Uterus (tissue), 3 donors: ENCODE measurements at regions not wholly inside any gene's neighbourhood (a gene's known extent, or its start where the extent isn't known, plus 50 kb on each side); places are given as distances from the start of the nearest gene placed in this dataset.

Experiments
- DNase-seq, 2 donors: peaks; one replicate each; pipeline ENCODE4 v3.0.0-alpha.2; 2019 to 2020
- H3K27ac ChIP-seq, 2 donors: fragments of 200-600 bp; sonication (generic); 1 replicate in 1 of 2; 2 replicates in 1 of 2; pipeline ENCODE4 v1.5.1; 2016 to 2018
- H3K27me3 ChIP-seq, 2 donors: fragments of 200-600 bp; sonication (generic); one replicate each; pipeline ENCODE4 v1.5.1; 2018 to 2019; ENCODE audit warnings: control low read depth in 1 of 2
- H3K36me3 ChIP-seq, 2 donors: fragments of 200-600 bp; sonication (generic); one replicate each; pipeline ENCODE4 v1.5.1; 2019; ENCODE audit warnings: control low read depth in 1 of 2
- H3K4me1 ChIP-seq, 2 donors: fragments of 200-600 bp; sonication (generic); one replicate each; pipeline ENCODE4 v1.5.1; 2018 to 2019; ENCODE audit warnings: control low read depth in 1 of 2
- H3K4me3 ChIP-seq, 2 donors: fragments of 200-600 bp; sonication (generic); 1 replicate in 1 of 2; 2 replicates in 1 of 2; pipeline ENCODE4 v1.5.1; 2018 to 2019; ENCODE audit warnings: mild to moderate bottlenecking in 1 of 2
- H3K9me3 ChIP-seq, 2 donors: fragments of 200-600 bp; sonication (generic); one replicate each; pipeline ENCODE4 v1.5.1; 2019; ENCODE audit warnings: control low read depth in 1 of 2
- CTCF ChIP-seq, 4 experiments: fragments of 200-600 bp in 2 of 4; fragments of 450-650 bp in 2 of 4; sonication (generic) in 2 of 4; IDR thresholded peaks; one replicate each; pipeline ENCODE4 v1.5.1; 2016 to 2019; ENCODE audit warnings: antibody characterized with exemption in 4 of 4, mild to moderate bottlenecking in 2 of 4, moderate library complexity in 1 of 4
- POLR2A ChIP-seq, 2 donors: fragments of 450-650 bp; IDR thresholded peaks; one replicate each; pipeline ENCODE4 v1.6.1; 2016; ENCODE audit warnings: antibody characterized with exemption in 2 of 2, mild to moderate bottlenecking in 1 of 2, moderate library complexity in 1 of 2
- intact Hi-C: fragments of 100-400 bp; cut with DNase I; formaldehyde crosslinking; loops from one replicate; pipeline ENCODE4 v1.15.1; 2023; ENCODE audit warnings: low total_unique reads
- donor health status: DM: yes; HTN: yes; CAD: no.

DNA sequence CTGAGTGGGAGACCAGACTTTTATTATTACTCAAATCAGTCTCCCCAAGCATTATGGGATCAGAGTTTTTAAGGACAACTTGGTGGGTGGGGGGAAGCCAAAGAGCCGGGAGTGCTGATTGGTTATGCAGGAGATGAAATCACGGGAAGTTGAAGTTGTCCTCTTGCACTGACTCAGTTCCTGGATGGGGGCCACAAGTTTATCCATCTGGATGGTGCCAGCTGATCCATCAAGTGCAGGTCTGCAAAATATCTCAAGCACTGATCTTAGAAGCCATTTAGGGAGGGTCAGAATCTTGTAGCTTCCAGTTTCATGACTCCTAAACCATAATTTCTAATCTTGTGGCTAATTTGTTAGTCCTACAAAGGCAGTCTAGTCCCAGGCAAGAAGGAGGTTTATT is 53.5 kb upstream of the LMO1 start:
- intact Hi-C loops: no loop called here
- H3K36me3 ChIP-seq: no peaks in the 10 kb centered on the region
- no peak for TF ChIP-seq POLR2A (IDR thresholded peaks at IDR 0.05)
- TF ChIP-seq CTCF (IDR thresholded peaks at IDR 0.05): no peak
- no peak overlapping the region for H3K27ac ChIP-seq
- H3K9me3 ChIP-seq: no peaks in the 10 kb centered on the region
- no peak overlapping the region for H3K4me3 ChIP-seq
- H3K27me3 ChIP-seq: no peaks in the 10 kb centered on the region
- H3K4me1 ChIP-seq: no peaks in the 10 kb centered on the region
- DNase-seq: peak; percentile 32 to 70

DNA sequence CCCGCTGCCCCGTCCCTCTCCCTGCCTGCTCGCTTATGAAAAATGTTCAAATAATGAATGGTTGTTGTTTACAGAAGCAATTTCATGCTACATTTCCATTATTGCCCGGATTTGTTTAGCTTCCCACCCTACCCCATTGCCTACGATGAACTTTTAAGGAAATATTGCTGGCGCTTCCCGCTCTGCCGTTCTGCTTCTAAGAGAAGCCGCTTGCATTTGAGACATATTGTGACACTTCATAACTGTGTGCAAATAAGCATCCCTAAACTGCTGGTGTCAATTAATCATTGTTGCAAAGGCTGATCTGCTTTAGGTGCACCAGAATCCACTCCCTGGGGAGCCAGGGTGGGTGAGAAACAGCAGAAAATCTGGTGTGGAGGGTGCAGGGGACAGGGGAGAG is 52.3 kb upstream of the LMO1 start:
- Histone ChIP-seq H3K4me3 (no peak overlapping the region), H3K27ac (no peak overlapping the region), H3K27me3 (no peaks in the 10 kb centered on the region), H3K9me3 (no peaks in the 10 kb centered on the region), H3K36me3 (no peaks in the 10 kb centered on the region), H3K4me1 (no peaks in the 10 kb centered on the region)
- TF ChIP-seq CTCF (IDR thresholded peaks at IDR 0.05) (no peak), POLR2A (IDR thresholded peaks at IDR 0.05) (no peak)
- intact Hi-C loops: no loop called here
- no peak for DNase-seq

DNA sequence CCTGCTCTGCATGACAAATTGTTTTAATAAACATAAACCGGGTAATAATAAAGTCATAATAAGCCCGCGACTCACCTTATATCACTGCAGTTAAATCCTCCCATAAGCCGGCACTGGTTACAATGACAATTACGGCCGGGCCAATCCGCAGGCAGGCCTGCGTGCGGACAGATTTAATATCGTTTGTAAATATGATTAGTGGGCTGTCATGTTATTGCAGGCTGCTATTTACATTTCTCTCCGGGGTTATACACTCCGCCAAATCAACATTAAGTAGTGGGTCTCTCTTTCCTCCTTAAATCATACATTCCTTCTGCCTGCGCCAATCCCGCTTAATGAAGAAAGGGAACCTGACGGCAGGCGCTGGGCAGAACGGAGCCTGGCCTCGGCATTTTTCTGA is 51.8 kb upstream of the LMO1 start:
- Histone ChIP-seq H3K36me3 (no peaks in the 10 kb centered on the region), H3K27ac (no peak overlapping the region), H3K4me3 (no peak overlapping the region), H3K4me1 (no peaks in the 10 kb centered on the region), H3K27me3 (no peaks in the 10 kb centered on the region), H3K9me3 (no peaks in the 10 kb centered on the region)
- TF ChIP-seq CTCF (IDR thresholded peaks at IDR 0.05): no peak
- TF ChIP-seq POLR2A (IDR thresholded peaks at IDR 0.05): no peak
- intact Hi-C loops: no loop called here
- no peak for DNase-seq

- intact Hi-C loops: no loop called here
- no peak for DNase-seq
- Histone ChIP-seq H3K9me3 (no peaks in the 10 kb centered on the region), H3K4me3 (no peak overlapping the region), H3K4me1 (no peaks in the 10 kb centered on the region), H3K27me3 (no peaks in the 10 kb centered on the region), H3K36me3 (no peaks in the 10 kb centered on the region), H3K27ac (no peak overlapping the region)
- TF ChIP-seq CTCF (IDR thresholded peaks at IDR 0.05): no peak
- no peak for TF ChIP-seq POLR2A (IDR thresholded peaks at IDR 0.05)
Measured at GRCh38 chr11:8314916-8315315, 51.2 kb upstream of the LMO1 start.

GRCh38 chr11:8313504-8314090 is 49.9 kb upstream of the LMO1 start:
- no peaks in the 10 kb centered on the region for H3K27me3 ChIP-seq
- H3K27ac ChIP-seq: no peak overlapping the region
- H3K9me3 ChIP-seq: no peaks in the 10 kb centered on the region
- no peaks in the 10 kb centered on the region for H3K36me3 ChIP-seq
- TF ChIP-seq POLR2A (IDR thresholded peaks at IDR 0.05): no peak
- no peak overlapping the region for H3K4me3 ChIP-seq
- no peak for DNase-seq
- intact Hi-C loops: no loop called here
- no peaks in the 10 kb centered on the region for H3K4me1 ChIP-seq
